ENCODE measurements at regions not wholly inside any gene's neighbourhood (a gene's known extent, or its start where the extent isn't known, plus 50 kb on each side); places are given as distances from the start of the nearest gene placed in this dataset.

- no peaks in the 10 kb centered on the region for H3K4me1 ChIP-seq
- H2AFZ ChIP-seq (replicated peaks) = peak overlapping the region; percentile 92
- H3K4me3 ChIP-seq = peak overlapping the region; percentile 72
- no peaks in the 10 kb centered on the region for H4K20me1 ChIP-seq (ENCODE audit: low read depth)
- H3K9me3 ChIP-seq (ENCODE audit: low read depth) = no peaks in the 10 kb centered on the region
- H3F3A ChIP-seq (ENCODE audit: low read depth) = no peaks in the 10 kb centered on the region
- Mint-ChIP-seq H3K27ac (no peak overlapping the region), H3K4me1 (peaks cover 14% of the 10 kb centered on the region), H3K4me3 (peak overlapping the region; percentile 94), H3K27me3 (ENCODE audit: insufficient read depth, low read depth) (peaks cover 5% of the 10 kb centered on the region), H3K36me3 (no peaks in the 10 kb centered on the region), H3K9me3 (no peaks in the 10 kb centered on the region)
- peak overlapping the region; percentile 84 for H3K4me2 ChIP-seq
- TF ChIP-seq EZH2 (IDR thresholded peaks at IDR 0.05) (no peak), EZH2phosphoT487 (IDR thresholded peaks at IDR 0.05) (no peak), CTCF (IDR thresholded peaks at IDR 0.05) (no peak)
- H3K27me3 ChIP-seq = peaks cover 12% of the 10 kb centered on the region
- H3K79me2 ChIP-seq (ENCODE audit: low read depth) = no peaks in the 10 kb centered on the region
- no peak overlapping the region for H3K27ac ChIP-seq
- no peaks in the 10 kb centered on the region for H3K36me3 ChIP-seq
- peak; percentile 45 for DNase-seq (ENCODE audit: low spot score)
- H3K9ac ChIP-seq = no peak overlapping the region
These were observed 136.0 kb upstream of the CCDC54 start for GRCh38 chr3:107241217-107241616.

GRCh38 chr3:107242579-107242978 lies 134.7 kb upstream of the CCDC54 start:
- Histone ChIP-seq H3K4me2 (no peak overlapping the region), H3K9me3 (ENCODE audit: low read depth) (no peaks in the 10 kb centered on the region), H3K9ac (no peak overlapping the region), H2AFZ (replicated peaks) (no peak overlapping the region), H3K27me3 (peaks cover 12% of the 10 kb centered on the region), H3K4me1 (no peaks in the 10 kb centered on the region), H3K27ac (no peak overlapping the region), H3K4me3 (no peak overlapping the region), H3F3A (ENCODE audit: low read depth) (no peaks in the 10 kb centered on the region), H3K79me2 (ENCODE audit: low read depth) (no peaks in the 10 kb centered on the region), H4K20me1 (ENCODE audit: low read depth) (no peaks in the 10 kb centered on the region), H3K36me3 (no peaks in the 10 kb centered on the region)
- H3K27ac Mint-ChIP-seq = no peak overlapping the region
- TF ChIP-seq CTCF (IDR thresholded peaks at IDR 0.05) = no peak
- no peak for TF ChIP-seq EZH2 (IDR thresholded peaks at IDR 0.05)
- TF ChIP-seq EZH2phosphoT487 (IDR thresholded peaks at IDR 0.05) = no peak
- no peak for DNase-seq (ENCODE audit: low spot score)
- no peaks in the 10 kb centered on the region for H3K36me3 Mint-ChIP-seq
- peaks cover 5% of the 10 kb centered on the region for H3K27me3 Mint-ChIP-seq (ENCODE audit: insufficient read depth, low read depth)
- no peak overlapping the region for H3K4me3 Mint-ChIP-seq
- H3K4me1 Mint-ChIP-seq = peaks cover 9% of the 10 kb centered on the region
- no peaks in the 10 kb centered on the region for H3K9me3 Mint-ChIP-seq

GRCh38 chr3:107247116-107247515 lies 130.1 kb upstream of the CCDC54 start:
- H3K36me3 Mint-ChIP-seq = peaks cover 2% of the 10 kb centered on the region
- no peaks in the 10 kb centered on the region for H3K9me3 ChIP-seq (ENCODE audit: low read depth)
- H3K4me3 Mint-ChIP-seq = no peak overlapping the region
- no peaks in the 10 kb centered on the region for H4K20me1 ChIP-seq (ENCODE audit: low read depth)
- peaks cover 2% of the 10 kb centered on the region for H3K4me1 Mint-ChIP-seq
- no peaks in the 10 kb centered on the region for H3K9me3 Mint-ChIP-seq
- H3K27me3 ChIP-seq = no peaks in the 10 kb centered on the region
- H3K4me3 ChIP-seq = no peak overlapping the region
- H3K36me3 ChIP-seq = no peaks in the 10 kb centered on the region
- no peak overlapping the region for H3K4me2 ChIP-seq
- peaks cover 2% of the 10 kb centered on the region for H3K27me3 Mint-ChIP-seq (ENCODE audit: insufficient read depth, low read depth)
- H3K9ac ChIP-seq = no peak overlapping the region
- H3K4me1 ChIP-seq = no peaks in the 10 kb centered on the region
- no peak for DNase-seq (ENCODE audit: low spot score)
- no peak overlapping the region for H2AFZ ChIP-seq (replicated peaks)
- no peaks in the 10 kb centered on the region for H3F3A ChIP-seq (ENCODE audit: low read depth)
- no peaks in the 10 kb centered on the region for H3K79me2 ChIP-seq (ENCODE audit: low read depth)
- no peak overlapping the region for H3K27ac Mint-ChIP-seq
- no peak overlapping the region for H3K27ac ChIP-seq
- TF ChIP-seq CTCF (IDR thresholded peaks at IDR 0.05) = no peak
- TF ChIP-seq EZH2phosphoT487 (IDR thresholded peaks at IDR 0.05) = no peak
- no peak for TF ChIP-seq EZH2 (IDR thresholded peaks at IDR 0.05)

All from neural progenitor cell (in vitro differentiated cells).